Left ventricle myocardium inferior (tissue), 1 donor: ENCODE measurements at regions not wholly inside any gene's neighbourhood (a gene's known extent, or its start where the extent isn't known, plus 50 kb on each side); places are given as distances from the start of the nearest gene placed in this dataset.

Source experiments
- DNase-seq: peaks from one replicate; pipeline ENCODE4 v3.0.0-alpha.2; 2020
- H3K27ac ChIP-seq: fragments of 200-600 bp; replicated peaks from 2 replicates; pipeline ENCODE4 v1.8.0; 2021
- H3K27me3 ChIP-seq: fragments of 200-600 bp; 2 replicates; pipeline ENCODE4 v1.8.0; 2021; ENCODE audit warnings: low read depth
- H3K36me3 ChIP-seq: fragments of 200-600 bp; 2 replicates; pipeline ENCODE4 v1.8.0; 2021
- H3K4me1 ChIP-seq: fragments of 200-600 bp; 2 replicates; pipeline ENCODE4 v1.8.0; 2021
- H3K4me3 ChIP-seq: fragments of 200-600 bp; 2 replicates; pipeline ENCODE4 v1.8.0; 2021; ENCODE audit warnings: mild to moderate bottlenecking, moderate library complexity
- H3K9me3 ChIP-seq: fragments of 200-600 bp; replicated peaks from 2 replicates; pipeline ENCODE4 v1.8.0; 2021
- CTCF ChIP-seq: fragments of 200-600 bp; IDR thresholded peaks from 2 replicates; pipeline ENCODE4 v1.8.0; 2021; ENCODE audit warnings: antibody characterized with exemption, mild to moderate bottlenecking, borderline replicate concordance
- intact Hi-C: fragments of 100-400 bp; cut with micrococcal nuclease; formaldehyde crosslinking; loops from one replicate; pipeline ENCODE4 v1.11.0; 2022
- donor health status: DM: no; HTN: yes; CAD: no; lungs with severe emphysema.

- Histone ChIP-seq H3K4me3 (no peak overlapping the region), H3K9me3 (no peaks in the 10 kb centered on the region), H3K27me3 (no peaks in the 10 kb centered on the region), H3K36me3 (no peaks in the 10 kb centered on the region), H3K27ac (no peak overlapping the region), H3K4me1 (peaks cover 9% of the 10 kb centered on the region)
- no peak for DNase-seq
- no peak for TF ChIP-seq CTCF
- intact Hi-C loops: no loop called here
These were observed 191.1 kb upstream of the BMPER start for GRCh38 chr7:33714208-33714607.

DNA sequence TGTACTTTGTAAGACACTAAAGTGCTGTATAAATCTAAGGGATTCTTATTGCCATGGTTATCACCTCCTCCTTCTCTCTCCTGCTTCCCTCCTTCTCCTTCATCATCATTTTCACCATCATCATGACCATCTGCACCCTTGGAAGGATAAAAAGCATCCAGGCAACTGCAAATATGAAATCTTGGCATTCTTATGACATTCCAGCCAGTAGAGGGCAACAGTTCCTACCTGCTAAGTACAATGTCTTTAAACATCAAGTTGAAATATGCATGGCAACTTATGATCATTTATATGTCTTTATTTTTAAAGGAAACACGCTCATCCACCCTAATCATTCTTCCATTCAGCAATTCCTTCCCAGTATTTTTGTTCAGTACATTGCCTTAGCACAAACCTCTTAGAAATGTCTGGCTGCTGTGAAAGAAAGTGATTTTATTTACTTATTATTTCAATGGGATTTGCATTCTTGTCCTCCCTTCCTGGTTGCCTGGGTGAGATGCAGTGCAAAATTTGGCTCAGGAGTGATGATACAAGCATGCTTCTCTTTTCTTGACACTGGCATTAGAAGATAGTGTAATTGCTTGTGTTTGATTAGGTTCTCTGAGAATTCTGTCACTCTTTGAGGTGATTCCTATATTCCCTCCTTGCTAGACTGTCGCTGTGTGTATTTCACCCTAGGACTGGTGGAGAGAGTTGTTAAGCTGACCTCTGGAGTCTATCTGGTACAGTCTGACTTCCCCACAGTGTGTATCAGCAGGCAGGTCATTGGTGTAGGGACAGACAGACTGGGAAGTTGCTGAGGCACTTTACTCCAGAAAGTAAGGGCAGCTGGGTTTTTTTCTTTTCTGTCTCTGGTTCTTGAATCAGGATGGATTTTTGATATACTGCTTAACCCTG is 188.5 kb upstream of the BMPER start:
- intact Hi-C loops: no loop called here
- TF ChIP-seq CTCF: peak; percentile 77
- peaks cover 15% of the 10 kb centered on the region for H3K4me1 ChIP-seq
- H3K27ac ChIP-seq: no peak overlapping the region
- H3K4me3 ChIP-seq: no peak overlapping the region
- no peaks in the 10 kb centered on the region for H3K27me3 ChIP-seq
- H3K36me3 ChIP-seq: no peaks in the 10 kb centered on the region
- H3K9me3 ChIP-seq: peaks cover 7% of the 10 kb centered on the region
- no peak for DNase-seq

- Histone ChIP-seq H3K4me1 (peaks cover 15% of the 10 kb centered on the region), H3K9me3 (peaks cover 7% of the 10 kb centered on the region), H3K27ac (peak overlapping the region; percentile 30), H3K27me3 (peaks cover 5% of the 10 kb centered on the region), H3K4me3 (no peak overlapping the region), H3K36me3 (no peaks in the 10 kb centered on the region)
- peak; percentile 67 for DNase-seq
- intact Hi-C loops: no loop called here
- no peak for TF ChIP-seq CTCF
These were observed 186.2 kb upstream of the BMPER start for GRCh38 chr7:33719059-33719581.

DNA sequence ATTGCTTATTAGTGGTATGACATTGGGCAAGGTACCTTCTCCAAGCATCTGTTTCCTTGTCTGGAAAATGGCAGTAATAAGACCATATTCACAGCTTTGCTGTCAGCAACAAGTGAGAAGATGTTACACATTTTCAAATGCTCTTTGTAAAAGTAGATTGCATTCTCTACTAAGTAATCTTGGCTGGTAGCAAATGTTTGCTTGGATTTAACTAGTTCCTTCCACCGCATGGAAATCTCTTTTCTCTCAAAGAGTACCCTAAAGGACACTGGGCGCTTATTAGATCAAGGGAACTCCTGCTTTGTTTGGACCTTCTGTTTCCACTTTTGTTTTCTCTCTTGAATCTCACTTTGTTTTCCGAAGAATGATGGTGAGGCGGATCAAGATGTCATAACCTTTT is 185.2 kb upstream of the BMPER start:
- no peak for DNase-seq
- intact Hi-C loops: no loop called here
- Histone ChIP-seq H3K4me3 (no peak overlapping the region), H3K9me3 (peaks cover 7% of the 10 kb centered on the region), H3K27ac (no peak overlapping the region), H3K27me3 (peaks cover 5% of the 10 kb centered on the region), H3K4me1 (peaks cover 18% of the 10 kb centered on the region), H3K36me3 (no peaks in the 10 kb centered on the region)
- TF ChIP-seq CTCF: no peak

DNA sequence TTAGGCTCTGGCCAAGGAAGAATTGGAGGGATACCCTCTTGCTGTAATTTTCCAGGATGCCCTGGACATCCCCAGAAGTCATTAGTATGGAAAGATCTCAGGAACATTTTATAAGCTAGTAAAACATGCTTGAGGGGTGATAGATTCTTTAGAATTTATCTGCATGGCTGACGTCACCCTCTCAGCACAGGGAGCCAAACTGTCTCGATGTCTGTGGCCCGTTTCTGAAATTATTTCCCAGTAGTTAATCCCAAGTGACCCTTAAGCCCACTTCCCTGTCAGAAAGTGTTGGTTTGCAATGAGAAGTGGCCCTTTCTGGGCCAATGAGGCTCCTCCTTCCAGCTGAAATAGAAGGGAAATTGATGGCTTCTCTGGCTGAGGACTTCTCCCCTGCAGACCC is 184.5 kb upstream of the BMPER start:
- intact Hi-C loops: no loop called here
- H3K27ac ChIP-seq: no peak overlapping the region
- no peak overlapping the region for H3K4me3 ChIP-seq
- no peaks in the 10 kb centered on the region for H3K36me3 ChIP-seq
- H3K4me1 ChIP-seq: peaks cover 23% of the 10 kb centered on the region
- DNase-seq: no peak
- TF ChIP-seq CTCF: no peak
- peaks cover 5% of the 10 kb centered on the region for H3K27me3 ChIP-seq
- H3K9me3 ChIP-seq: peaks cover 7% of the 10 kb centered on the region
